Mesenteric fat pad (tissue), 1 donor: ENCODE measurements at regions not wholly inside any gene's neighbourhood (a gene's known extent, or its start where the extent isn't known, plus 50 kb on each side); places are given as distances from the start of the nearest gene placed in this dataset.

Experiments used
- DNase-seq: peaks from one replicate; pipeline ENCODE4 v3.0.0-alpha.2; 2020; ENCODE audit warnings: low spot score
- donor health status: DM: yes; HTN: yes; CAD: no.

DNA sequence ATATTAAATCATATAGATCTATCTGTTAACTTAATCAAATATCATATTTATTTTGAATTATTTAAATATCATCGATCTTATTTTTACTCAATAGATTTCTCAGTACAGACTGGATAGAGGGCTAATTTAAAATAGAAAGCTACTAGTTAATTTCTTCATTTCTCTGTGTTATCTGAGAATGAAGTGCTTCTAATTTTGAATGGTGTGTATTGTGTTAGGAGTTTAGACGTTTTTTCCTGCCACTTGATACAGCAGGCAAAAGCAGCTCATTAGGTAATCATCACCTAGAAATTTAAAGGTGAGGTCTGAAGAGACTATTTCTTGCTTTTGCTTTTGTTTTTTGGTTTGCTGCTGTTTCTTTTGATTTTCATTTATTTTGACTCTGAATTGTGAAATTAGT is 948.8 kb upstream of the TENM3 start:
- no peak for DNase-seq

DNA sequence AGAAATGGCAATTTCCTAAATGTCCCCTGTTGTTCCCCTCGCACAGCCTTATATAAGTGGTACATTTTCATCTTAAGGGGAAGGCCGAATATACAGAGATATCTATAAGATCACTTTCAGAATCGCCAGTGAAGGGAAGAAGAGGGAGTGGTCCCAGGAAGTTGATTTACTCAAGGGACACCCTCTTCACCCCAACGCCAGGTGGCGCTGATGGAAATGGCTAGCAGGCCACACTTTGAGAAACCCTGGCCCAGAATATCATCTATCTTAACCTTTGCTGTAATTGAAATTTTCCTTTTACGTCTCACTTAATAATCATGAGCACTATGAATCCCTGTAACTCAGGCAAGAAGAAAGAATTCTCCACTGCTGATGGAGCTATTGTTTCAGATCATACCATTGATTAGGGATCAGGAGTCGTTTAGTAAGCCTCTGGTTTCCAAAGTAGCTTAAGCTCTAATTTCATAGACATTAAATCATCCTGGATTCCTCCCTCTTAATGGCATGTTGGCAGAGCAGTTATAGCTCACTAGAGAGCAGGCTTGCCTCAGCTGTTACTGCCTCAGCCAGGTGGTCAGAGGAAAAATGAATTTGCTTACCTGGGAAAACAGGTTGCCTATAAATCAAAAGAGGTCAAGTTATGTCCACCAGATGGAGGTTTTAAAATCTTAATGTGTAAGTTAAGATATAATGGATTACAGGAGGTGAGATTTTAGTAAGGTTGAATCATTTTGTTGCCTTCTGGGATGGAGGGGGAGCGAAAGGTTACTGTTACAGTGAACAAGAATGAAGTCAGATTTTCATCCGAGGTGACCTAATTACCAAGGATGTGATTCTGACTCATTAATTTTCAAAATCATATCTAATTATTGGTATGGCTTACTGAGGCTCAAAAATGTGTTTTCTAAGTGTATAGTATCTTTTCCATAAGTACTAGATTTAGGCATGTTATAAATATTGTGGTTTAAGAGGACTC is 941.2 kb upstream of the TENM3 start:
- no peak for DNase-seq

DNA sequence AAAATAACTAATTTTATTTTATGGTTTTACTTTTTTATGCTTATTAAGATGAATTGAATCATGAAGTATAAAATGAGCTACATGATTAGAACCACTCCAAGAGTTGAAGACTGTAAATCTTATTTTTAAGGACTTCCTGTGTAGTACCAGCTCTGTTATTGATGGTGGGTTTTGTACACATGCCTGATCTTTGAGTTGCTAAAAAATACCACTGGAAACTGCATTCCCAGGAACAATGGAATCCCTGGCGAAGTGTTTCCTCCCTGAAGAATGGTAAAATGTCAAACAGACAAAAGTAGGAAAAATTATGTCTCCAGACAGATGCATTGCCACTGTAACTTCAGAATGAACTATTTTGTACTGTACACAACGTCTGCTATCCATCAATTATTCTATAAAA is 935.4 kb upstream of the TENM3 start:
- DNase-seq: no peak

DNA sequence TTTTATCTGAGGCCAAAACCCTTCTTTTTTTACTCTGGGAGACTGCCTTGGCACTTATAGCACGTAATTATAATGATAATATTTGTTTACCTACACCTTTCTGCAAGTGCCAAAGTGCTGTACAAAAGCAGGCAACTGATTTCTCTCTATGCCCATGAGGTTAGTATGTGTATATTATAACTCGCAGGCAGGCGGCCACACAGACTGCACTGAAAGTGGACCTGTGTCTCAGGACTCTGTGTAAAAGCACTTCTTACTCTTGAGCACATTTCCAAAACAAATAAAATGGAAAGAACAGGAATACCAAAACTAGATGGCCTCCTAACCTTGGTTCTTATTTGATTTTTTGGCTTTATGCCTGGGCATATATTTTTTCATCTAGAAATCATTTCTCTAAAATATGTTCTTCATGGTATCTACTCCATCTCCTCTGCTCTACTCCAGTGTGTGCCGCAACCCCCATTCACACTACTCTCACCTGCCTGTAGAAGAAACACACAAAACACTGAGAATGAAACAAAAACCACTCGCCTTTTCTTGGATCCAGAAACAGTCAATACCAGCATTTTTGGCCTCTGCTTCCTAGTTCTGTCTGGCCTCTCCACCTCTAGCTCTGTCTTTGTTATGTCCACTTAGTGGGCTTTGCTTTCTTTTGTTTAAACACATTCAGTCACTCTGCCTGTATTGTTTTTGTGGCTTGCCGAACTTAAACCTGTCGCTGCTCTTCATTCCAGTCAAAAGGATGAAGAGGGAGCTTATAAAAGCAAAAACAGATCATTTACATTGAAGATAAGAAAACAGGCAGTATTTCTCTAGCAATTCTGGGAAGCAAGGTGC is 934.5 kb upstream of the TENM3 start:
- no peak for DNase-seq

DNA sequence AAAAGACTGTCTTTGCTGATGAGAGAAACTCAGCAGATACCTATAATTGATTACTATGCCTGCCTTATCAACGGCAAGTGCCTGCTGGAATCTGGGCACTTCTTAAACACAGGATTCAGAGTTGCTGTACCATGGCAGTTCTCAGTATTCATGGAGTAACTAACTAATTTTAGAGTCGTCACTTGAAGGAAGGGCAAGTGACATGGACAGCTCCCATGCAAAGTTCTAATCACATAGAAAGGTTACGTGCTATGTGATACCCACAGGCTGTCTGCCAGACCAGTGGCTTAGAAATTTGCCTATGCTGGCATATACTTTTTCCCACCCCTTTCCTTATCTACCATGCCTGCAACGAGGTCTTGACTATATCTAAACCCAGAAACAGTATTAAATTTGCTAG is 931.1 kb upstream of the TENM3 start:
- no peak for DNase-seq

DNA sequence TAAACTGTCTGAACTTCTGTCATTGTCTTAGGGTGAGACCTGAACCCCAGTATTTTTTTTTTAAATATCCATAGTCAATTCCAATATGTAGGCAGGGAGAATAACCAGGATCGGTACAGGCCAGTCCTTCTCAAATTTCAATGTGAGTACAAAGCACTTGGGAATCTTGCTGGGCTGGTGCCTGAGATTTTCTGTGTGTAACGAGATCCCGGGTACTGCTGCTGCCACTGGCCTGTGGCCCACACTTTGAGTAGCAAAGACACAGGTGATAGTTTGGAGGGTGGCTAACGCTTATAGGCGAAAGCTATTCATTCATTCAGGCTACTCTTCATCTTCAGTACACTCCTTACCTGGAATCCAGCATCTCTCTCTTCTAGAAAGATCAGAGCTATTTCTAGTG is 923.6 kb upstream of the TENM3 start:
- DNase-seq: no peak

DNA sequence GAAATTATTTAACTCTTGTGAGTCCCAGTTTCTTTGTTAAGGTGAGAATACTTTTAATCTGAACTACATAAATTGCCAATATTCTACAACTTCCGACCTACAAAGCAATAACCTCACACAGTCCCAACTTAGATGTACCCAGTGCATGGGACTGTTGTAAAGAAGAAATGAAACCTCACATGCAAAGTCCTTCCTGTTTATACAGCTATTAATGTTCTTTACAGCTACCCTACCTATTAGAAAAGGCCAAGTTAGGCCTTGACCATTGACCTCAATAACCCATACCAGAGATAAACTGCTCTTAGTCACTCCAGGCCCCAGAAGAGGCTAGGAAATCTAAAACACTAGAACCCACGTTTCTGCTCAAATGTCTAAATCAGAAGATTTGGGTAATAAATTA is 920.1 kb upstream of the TENM3 start:
- no peak for DNase-seq

DNA sequence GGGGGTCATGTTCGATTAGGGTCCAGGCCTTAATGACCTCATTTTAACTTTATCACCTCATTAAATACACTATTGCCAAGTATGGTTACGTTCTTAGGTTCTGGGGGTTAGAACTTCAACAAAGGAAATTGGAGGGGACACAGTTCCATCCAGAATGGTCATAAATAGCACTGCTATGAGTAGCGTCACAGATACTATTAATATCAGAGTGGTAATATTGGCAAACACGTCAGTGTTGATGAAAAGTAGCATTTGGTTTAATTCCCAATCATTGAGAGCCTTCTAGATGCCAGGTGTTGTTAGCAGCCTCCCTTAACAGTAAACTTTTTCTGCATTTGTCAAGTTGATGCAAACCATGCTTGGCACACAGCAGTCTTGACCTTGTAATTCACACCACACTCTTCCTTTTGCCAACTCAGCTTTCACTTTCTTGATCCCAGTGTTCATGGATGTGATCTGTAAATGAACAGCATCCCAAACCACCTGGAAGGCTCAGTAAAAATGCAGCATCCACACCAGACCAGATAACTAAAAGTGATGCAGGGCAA is 912.5 kb upstream of the TENM3 start:
- DNase-seq: no peak

DNA sequence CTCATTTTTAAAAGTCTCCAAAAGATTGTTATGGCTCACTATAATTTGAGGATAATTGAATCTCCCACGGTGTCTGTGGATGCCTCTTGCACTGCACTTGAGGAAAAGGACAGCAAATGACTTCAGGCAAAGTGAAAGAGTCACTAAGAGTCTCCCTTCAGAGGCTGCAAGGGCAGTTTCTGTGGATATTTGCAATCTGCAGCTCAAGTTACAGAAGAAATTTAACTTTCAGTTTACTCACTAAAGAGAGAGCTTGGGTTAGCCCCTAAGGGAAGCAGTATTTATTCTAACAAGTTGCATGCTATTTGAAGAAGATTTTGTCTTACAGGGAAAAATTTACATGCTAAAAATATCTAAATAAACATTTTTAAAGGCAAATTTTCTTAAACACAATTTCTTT is 912.0 kb upstream of the TENM3 start:
- DNase-seq: no peak

DNA sequence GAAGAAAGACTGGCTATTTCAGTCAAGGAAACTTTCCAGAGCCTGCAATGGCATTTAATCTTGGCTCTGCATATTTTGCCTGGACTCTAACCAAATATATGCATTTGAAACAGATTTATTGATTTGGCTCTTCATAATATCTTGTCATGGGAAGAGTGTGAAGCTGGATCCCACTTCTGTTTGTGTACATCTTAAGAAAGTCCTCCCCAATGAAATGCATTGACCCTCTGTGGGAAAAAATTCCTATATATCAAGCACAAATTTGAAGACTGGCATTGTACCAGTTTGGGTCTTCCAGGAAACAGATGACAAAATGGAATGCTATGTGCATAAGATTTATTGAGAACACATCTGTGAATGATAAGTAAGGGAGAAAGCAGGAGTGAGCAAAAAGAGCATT is 897.3 kb upstream of the TENM3 start:
- DNase-seq: no peak

DNA sequence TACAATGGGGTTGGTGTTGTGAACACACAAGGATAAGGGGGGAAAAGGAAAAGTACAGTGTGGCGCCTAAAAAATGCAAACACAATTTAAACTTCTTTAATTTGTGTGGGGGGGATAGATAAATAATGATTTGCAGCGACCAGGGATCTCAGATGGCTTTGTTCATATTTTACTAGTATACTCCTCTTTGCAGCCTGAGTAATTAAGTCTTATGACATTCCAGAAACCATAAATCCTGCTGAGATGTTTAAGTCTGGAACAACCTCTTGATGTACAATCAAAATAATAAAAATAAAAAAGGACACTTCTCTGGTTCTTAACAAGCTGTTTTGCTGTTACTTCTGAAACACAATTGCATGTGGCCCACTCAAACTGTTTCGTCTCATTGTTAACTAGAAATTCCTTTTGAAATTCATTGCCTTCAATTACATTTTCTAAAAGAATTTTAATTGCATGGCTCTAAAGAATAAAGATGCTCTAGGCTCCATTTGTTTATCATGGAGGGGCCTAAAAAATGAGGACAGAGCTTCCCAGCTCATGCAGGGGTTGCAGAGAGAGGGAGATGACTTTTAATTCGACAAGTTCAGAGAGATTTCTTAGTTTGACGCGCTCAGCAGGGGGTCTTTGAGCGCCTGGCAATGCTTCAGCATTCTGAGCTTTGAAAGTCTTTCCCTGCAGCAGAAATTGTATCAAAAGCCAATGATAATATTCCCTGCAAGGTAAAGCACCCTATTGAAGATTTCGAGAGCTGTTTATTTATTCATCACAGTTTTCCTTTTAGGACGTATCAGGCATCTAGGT is 892.4 kb upstream of the TENM3 start:
- no peak for DNase-seq

DNA sequence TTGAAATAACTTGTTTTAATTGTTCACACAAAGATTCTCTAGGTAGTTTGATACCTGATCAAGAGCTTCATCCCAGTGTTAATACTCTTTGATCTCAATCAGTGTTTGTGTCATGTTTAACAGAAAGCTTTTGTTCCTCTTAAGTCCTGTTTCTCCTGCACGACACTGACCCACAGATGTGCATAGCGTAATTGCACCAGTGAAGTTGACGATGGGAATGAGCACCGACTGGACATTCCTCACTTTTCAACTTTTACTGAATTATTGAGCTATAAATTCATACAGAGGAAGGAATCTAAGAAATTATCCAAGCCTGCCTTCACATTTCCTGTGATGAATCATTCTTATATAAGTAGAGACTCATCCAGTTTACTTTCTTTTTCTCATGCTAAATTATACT is 878.7 kb upstream of the TENM3 start:
- no peak for DNase-seq

DNA sequence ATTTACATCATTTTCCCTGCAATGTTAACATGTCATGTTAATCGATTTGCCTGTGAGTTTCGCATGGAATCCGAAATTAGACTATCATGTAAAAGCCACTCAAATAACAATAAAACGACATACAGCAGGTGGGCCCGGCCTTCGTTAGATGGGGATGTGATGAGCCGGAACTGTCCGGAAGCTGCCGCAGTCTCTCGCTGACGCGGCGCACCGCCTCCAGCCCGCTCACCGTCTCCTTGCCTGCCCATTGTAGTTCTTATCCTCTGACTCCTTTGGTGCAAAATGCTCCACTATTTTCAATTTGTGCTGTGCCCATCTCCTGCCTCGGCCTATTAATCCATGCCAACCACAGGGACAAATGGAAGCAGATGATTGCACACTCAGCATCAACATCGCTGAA is 877.5 kb upstream of the TENM3 start:
- no peak for DNase-seq

DNA sequence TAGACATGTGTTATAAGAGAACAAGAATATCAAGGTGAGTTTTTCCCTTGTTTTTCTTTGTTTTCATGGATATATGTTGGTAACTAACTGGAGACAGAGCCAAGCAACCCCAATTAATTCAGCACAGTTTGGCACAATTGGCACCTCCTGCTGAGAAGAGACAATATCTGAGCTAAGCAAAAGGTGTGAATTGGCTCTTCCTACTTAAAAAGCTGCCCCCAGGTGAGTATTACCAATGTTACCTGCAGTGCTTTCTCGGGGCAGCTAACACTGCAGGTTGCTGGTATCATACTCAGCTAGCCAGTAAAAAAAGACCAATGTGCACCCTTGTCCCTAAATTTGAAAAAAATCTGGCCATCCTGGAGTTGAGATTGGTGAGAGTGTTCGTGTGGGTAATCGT is 871.2 kb upstream of the TENM3 start:
- no peak for DNase-seq

DNA sequence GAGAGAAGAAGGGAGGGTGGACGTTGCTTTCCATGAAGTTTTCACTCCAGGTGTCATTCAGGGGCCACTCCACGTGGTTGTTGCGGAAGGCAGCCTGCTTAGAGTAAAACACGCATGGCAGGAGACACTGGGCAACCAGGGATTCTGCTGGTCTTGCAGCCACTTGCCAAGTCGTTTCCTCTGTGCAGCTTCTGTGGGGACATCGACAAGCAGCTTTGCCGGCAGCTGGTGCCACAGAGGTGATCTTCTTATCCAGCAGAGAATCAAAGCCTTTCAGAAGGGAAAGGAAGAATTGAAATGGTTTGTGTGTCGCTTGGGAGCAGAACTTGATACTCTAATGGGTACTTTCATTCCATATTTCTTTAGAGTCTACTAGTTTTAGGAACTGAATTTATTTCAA is 867.1 kb upstream of the TENM3 start:
- no peak for DNase-seq

DNA sequence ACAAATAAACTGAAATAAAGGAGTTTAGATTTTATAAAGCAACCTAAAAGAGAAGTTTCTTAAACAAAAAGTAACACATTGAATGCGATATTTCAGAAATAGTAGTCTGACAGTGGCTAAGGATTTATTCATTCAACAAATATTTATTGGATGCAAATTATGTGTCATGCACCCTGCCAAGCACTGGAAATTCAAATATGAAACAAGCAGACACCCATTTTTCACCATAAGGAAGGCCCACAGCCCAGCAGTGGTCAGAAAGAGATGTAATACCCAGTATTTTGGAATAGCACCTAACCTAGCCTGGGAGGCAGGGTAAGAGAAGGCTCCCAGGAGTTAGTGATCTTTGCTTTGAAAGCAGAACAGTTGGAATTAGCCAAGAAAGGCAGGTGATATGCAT is 855.1 kb upstream of the TENM3 start:
- DNase-seq: no peak

DNA sequence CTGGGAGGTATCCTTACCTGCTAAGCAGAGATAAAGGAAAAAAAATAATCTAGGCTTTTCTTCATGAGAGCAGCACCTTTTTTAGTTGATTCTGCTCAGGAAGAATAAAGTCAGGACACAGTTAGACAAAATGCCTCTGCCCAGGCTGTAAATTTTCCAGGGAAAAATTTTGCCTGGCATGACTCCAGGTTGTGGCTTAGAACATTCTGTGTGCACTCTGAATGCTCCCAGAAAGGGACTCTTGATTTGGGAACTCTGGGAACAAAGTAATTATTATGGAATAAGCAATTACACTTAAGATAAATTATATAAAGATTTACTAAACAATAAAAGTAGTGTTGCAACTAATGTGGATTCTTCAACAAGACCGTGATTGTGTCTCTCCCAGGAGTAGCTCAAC is 826.2 kb upstream of the TENM3 start:
- no peak for DNase-seq

DNA sequence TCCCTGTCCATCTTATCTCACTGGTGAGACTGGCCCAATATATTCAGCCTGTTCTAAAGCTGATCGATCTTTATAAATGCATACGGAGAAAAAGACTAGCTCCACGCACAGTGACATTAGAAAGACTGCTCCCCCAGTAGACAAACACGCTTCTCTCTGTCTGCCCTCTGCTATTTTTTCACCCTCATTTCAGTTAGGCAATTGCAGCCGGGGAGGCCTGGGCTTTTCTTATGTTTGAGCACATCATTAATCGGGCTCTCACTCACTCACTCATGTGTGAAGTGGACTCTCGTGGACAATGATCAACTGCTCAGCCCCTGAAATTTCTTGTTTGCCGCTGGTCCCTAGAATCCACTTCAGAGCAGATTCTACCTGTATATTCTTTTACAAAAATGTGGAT is 824.7 kb upstream of the TENM3 start:
- no peak for DNase-seq

DNA sequence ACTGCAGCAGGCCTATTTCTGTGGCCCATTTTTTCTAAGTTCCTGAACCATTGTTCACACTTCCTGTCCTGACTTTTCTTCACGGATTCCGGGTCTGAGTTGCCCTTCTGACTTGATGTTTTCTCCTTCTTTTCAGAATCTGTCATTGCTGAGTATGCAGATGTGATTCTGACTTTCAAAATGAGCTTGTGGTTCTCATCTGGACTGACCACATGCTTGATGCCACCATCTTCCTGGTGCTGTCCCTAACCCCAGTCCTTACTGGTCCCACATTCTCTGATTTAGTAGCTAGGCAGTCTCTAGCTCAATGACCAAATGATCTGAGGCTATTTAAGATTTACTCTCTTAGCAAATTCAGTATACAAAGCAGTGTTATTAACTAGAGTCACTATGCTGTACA is 822.3 kb upstream of the TENM3 start:
- DNase-seq: no peak

DNA sequence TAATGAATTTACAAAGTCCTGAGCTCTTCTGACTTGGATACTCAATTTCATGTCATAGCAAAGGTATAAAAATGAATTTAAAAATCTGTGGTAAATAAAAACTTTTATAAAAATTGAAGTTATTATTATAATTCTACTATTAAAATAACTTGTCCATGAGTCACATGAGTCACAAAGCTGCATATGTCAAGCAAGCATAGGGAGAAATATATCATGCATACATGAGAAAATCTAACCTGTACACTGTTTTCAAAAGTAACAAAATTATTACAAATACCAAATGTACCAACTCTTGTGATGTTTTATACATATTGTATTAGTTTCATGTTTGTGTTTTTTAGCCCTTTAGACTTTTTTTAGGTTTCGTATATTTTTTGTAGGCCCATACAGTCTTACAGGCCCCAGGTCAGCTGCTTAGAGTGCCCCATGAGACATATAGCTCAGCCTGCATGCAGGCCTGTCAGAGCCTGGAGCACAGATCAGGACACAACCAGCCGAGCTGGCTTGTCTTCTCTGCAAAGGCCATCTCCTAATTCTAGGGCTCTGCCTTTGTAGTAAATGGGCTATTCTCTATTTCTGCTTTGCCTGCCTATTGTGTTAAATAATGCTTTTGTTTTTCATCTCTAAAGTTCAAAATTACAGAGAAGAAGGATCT is 818.7 kb upstream of the TENM3 start:
- DNase-seq: no peak

DNA sequence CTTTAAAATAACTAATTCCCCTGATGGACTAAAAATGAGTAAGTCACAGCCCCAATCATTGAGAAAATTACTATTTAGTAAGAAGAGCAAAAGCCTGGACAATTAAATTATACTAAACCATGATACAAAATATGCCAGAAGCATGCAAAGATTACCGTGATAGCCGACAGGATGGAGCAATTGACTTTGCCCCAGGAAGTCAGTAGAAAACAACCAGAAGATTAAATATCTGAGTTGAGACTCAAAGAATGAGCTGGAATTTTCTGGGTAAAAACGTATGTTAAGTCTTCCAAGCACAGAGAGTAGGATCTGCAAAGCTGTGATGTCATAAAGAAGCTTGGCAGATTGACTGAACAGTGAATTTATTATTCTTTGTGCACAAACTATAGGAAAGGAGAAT is 816.1 kb upstream of the TENM3 start:
- no peak for DNase-seq
